Pulmonary artery endothelial cell (primary cell): ENCODE measurements at regions not wholly inside any gene's neighbourhood (a gene's known extent, or its start where the extent isn't known, plus 50 kb on each side); places are given as distances from the start of the nearest gene placed in this dataset.
"Not testable (repeated sequence)": the region's sequence is repeated elsewhere in the genome, so short reads cannot be mapped to it uniquely, and the experiment has no call there.

ENCODE experiments used
- DNase-seq: peaks from one replicate; pipeline ENCODE4 v3.0.0-alpha.2; 2011; ENCODE audit warnings: low read depth, low spot score

DNA sequence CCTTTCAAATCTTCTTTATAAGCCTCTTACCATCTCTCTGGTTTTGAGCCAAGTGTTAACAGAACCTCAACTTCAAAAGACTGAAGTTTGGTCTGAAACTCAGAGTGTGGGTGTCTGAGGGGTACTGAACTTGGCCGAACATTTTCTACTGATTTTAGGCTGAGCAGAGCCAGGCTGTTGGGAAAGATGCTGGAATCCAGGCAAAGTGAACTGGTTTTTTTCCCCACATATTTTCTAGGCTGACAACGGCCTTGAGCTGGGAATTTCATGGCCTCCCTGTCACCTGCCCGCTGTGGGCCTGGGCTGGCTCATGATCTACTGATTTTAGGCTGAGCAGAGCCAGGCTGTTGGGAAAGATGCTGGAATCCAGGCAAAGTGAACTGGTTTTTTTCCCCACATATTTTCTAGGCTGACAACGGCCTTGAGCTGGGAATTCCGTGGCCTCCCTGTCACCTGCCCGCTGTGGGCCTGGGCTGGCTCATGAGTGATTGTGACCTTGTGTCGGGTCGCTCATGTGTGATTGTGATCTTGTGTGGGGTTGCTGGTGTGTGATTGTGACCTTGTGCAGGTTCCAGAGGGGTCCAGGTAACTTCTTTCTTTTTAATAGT lies 204.4 kb downstream of the NPIPB11 start:
- not testable (repeated sequence) for DNase-seq

- not testable (repeated sequence) for DNase-seq
Measured at GRCh38 chr16:29201296-29202024, 205.1 kb downstream of the NPIPB11 start.

- DNase-seq: not testable (repeated sequence)
Measured at GRCh38 chr16:29200681-29201080, 205.8 kb downstream of the NPIPB11 start.

GRCh38 chr16:29200135-29200601 lies 206.3 kb downstream of the NPIPB11 start:
- DNase-seq: not testable (repeated sequence)

DNA sequence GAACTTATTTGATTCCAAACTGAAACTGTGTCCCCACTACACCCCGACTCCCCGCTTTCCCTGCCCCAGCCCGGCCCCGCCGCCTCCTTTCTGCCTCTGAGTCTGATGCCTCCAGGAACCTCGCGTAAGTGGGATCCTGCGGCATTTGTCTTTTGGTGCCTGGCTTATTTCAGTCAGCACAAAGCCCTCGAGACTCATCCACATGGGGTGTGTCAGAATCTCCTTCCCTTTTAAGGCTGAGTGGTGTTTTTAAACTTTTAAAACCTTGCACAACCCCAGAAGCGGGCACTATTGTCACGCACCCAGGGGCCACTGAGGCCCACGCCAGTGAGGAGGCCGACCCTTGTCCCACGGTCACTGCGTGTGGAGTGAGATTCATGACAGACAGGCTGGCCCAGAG lies 206.9 kb downstream of the NPIPB11 start:
- DNase-seq: not testable (repeated sequence)

GRCh38 chr16:29198731-29199521 lies 207.6 kb downstream of the NPIPB11 start:
- no peak for DNase-seq

- no peak for DNase-seq
Measured at GRCh38 chr16:29198231-29198630, 208.3 kb downstream of the NPIPB11 start.

GRCh38 chr16:29197494-29198100 lies 208.9 kb downstream of the NPIPB11 start:
- DNase-seq: not testable (repeated sequence)

DNA sequence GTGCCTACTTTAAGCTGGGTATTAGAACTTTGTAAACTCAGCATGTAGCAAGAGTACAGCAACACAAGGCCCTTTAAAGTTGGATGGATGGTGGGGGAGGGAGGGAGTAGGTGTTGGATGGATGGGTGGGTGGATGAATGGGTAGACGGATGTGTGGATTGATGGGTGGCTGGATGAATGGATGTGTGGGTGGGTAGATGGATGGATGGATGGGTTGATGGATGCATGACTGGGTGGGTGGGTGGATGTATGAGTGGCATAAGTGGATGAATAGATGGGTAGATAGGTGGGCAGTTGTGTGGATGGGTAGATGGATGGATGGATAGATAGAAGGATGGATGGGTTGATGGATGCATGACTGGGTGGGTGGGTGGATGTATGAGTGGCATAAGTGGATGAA lies 209.8 kb downstream of the NPIPB11 start:
- DNase-seq: not testable (repeated sequence)

- not testable (repeated sequence) for DNase-seq
Measured at GRCh38 chr16:29195116-29195872, 210.4 kb downstream of the LAT start.

GRCh38 chr16:29194185-29194844 lies 209.5 kb downstream of the LAT start:
- not testable (repeated sequence) for DNase-seq

- not testable (repeated sequence) for DNase-seq
Measured at GRCh38 chr16:29193634-29194033, 208.8 kb downstream of the LAT start.

- DNase-seq: not testable (repeated sequence)
Measured at GRCh38 chr16:29193248-29193574, 208.4 kb downstream of the LAT start.

GRCh38 chr16:29192329-29193247 lies 207.7 kb downstream of the LAT start:
- no peak for DNase-seq

GRCh38 chr16:29191636-29192180 lies 206.9 kb downstream of the LAT start:
- not testable (repeated sequence) for DNase-seq

GRCh38 chr16:29190553-29191431 lies 205.9 kb downstream of the LAT start:
- not testable (repeated sequence) for DNase-seq

GRCh38 chr16:29188806-29189205 lies 204.0 kb downstream of the LAT start:
- not testable (repeated sequence) for DNase-seq
